Thoracic aorta (tissue), 2 donors: ENCODE measurements at regions not wholly inside any gene's neighbourhood (a gene's known extent, or its start where the extent isn't known, plus 50 kb on each side); places are given as distances from the start of the nearest gene placed in this dataset.

ENCODE experiments used
- ATAC-seq: fragments of 150-250 bp; one replicate; pipeline ENCODE4 v1.8.0; 2017; ENCODE audit warnings: low read depth; ENCODE audit not compliant: insufficient number of reproducible peaks, low FRiP score
- DNase-seq: peaks from one replicate; pipeline ENCODE4 v3.0.0-alpha.2; 2020; ENCODE audit warnings: low spot score
- H3K27ac ChIP-seq, 2 donors: fragments of 200-600 bp; sonication (generic); 1 replicate in 1 of 2; 2 replicates in 1 of 2; pipeline ENCODE4 v1.5.1; 2016; ENCODE audit warnings: mild to moderate bottlenecking in 2 of 2, moderate library complexity in 2 of 2
- H3K27me3 ChIP-seq: fragments of 200-600 bp; sonication (generic); replicated peaks from 2 replicates; pipeline ENCODE4 v1.6.0; 2016; ENCODE audit warnings: mild to moderate bottlenecking; ENCODE audit not compliant: insufficient read depth
- H3K36me3 ChIP-seq: fragments of 200-600 bp; sonication (generic); one replicate; pipeline ENCODE4 v1.5.1; 2016
- H3K4me1 ChIP-seq, 2 donors: fragments of 200-600 bp; sonication (generic); 1 replicate in 1 of 2; 2 replicates in 1 of 2; pipeline versions ENCODE4 v1.5.1 to v1.6.0; 2016; ENCODE audit warnings: low read depth in 2 of 2, mild to moderate bottlenecking in 1 of 2; ENCODE audit not compliant: control insufficient read depth in 1 of 2
- H3K4me3 ChIP-seq: fragments of 200-600 bp; sonication (generic); 2 replicates; pipeline ENCODE4 v1.5.1; 2016; ENCODE audit warnings: mild to moderate bottlenecking
- H3K9me3 ChIP-seq: fragments of 200-600 bp; sonication (generic); 2 replicates; pipeline ENCODE4 v1.5.1; 2016
- TF ChIP-seq, protein P1 (sequence below): fragments of 200-600 bp; sonication (generic); IDR thresholded peaks from one replicate; pipeline ENCODE4 v1.5.1; 2019; ENCODE audit warnings: antibody characterized with exemption

DNA sequence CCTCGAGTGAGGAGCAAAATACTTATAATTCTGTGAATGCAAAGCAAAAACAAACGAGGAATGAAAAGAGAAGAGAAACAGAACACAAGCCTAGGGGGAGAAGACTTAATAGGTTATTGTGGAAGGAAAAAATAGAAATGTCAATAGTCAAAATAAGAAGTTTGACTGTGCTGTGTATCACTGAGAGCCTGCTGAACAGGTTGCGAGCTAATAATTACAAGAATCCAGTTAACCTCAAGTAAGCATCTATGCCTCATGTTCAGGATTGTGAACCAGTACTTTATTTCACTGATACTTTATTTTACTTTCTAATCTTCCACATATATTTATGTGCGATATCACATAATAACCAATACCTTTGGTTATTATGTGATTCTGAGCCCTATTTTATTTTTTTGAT is 316.7 kb downstream of the OTUD1 start:
- no peaks in the 10 kb centered on the region for H3K4me1 ChIP-seq
- TF ChIP-seq, protein P1, sequence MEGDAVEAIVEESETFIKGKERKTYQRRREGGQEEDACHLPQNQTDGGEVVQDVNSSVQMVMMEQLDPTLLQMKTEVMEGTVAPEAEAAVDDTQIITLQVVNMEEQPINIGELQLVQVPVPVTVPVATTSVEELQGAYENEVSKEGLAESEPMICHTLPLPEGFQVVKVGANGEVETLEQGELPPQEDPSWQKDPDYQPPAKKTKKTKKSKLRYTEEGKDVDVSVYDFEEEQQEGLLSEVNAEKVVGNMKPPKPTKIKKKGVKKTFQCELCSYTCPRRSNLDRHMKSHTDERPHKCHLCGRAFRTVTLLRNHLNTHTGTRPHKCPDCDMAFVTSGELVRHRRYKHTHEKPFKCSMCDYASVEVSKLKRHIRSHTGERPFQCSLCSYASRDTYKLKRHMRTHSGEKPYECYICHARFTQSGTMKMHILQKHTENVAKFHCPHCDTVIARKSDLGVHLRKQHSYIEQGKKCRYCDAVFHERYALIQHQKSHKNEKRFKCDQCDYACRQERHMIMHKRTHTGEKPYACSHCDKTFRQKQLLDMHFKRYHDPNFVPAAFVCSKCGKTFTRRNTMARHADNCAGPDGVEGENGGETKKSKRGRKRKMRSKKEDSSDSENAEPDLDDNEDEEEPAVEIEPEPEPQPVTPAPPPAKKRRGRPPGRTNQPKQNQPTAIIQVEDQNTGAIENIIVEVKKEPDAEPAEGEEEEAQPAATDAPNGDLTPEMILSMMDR: no peak
- ATAC-seq: no peak

DNA sequence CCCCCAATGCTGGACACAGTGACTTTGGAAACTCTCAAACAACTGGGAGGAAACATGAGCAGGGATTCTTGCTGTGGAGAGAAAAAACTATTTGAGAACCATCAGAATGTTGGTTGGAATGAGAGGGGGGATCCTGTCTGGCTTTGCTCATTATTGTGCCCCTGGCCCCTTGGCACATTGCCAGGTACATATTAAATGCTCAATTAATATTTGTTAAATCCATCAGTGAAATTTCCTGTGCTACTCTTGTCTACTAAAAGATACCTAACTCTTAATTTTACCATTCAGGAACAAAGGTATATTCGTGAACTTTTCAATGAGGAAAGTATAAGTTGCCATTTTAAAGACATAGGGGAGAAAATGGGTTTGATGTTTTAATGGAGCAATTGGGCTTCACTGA is 329.4 kb downstream of the OTUD1 start:
- Histone ChIP-seq H3K27ac (no peak overlapping the region), H3K4me3 (no peak overlapping the region), H3K27me3 (no peaks in the 10 kb centered on the region), H3K4me1 (no peaks in the 10 kb centered on the region), H3K9me3 (no peaks in the 10 kb centered on the region), H3K36me3 (no peaks in the 10 kb centered on the region)
- DNase-seq: no peak
- TF ChIP-seq, protein P1: no peak
- no peak for ATAC-seq

More for the DNA sequence above, 316.7 kb downstream of the OTUD1 start:
- H3K36me3 ChIP-seq: no peaks in the 10 kb centered on the region
- H3K9me3 ChIP-seq: no peaks in the 10 kb centered on the region
- H3K4me3 ChIP-seq: no peak overlapping the region
- no peaks in the 10 kb centered on the region for H3K27me3 ChIP-seq
- no peak for DNase-seq
- no peak overlapping the region for H3K27ac ChIP-seq

DNA sequence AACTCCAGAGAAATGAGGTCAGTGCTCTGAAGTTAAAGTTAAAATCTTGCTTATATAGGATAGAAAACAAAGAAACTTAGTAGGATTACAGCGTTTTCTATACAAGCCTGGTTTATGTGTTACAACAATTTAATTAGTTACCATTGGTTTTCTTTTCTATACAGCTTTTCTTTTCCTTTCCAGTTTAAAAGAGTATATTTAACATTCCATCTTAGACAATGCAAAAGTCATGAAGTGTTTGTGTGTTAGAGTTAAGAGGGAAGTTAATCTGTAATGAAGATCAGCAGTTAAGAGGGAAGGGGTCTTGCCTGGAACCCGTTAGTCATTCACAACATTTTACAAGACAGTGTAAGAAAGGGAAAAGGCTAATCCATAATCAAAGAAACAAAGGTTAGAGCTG is 338.3 kb downstream of the OTUD1 start:
- no peaks in the 10 kb centered on the region for H3K4me1 ChIP-seq
- ATAC-seq (no peak), DNase-seq (no peak)
- TF ChIP-seq, protein P1: no peak
- no peaks in the 10 kb centered on the region for H3K27me3 ChIP-seq
- H3K9me3 ChIP-seq: no peaks in the 10 kb centered on the region
- no peak overlapping the region for H3K27ac ChIP-seq
- no peaks in the 10 kb centered on the region for H3K36me3 ChIP-seq
- no peak overlapping the region for H3K4me3 ChIP-seq

DNA sequence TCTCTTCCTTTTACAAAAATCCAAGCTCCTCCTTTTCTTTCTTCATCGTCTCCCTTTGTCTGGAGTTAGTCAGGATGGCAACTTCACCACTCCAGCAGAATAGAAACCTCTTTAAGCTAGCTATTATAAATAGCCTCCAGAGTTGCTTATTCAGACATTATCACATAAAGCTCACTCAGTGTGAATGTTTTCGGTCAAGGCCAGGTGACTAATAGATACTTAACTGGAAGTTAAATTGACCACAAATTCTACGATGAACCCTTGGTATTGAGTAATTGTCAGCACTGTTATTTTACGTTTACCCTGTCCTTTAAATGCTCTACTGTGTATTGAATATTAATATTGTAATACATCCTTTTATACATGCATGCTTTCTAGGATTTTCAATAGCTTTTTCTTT is 340.4 kb downstream of the OTUD1 start:
- Histone ChIP-seq H3K4me3 (no peak overlapping the region), H3K9me3 (no peaks in the 10 kb centered on the region), H3K36me3 (no peaks in the 10 kb centered on the region), H3K27me3 (no peaks in the 10 kb centered on the region), H3K4me1 (no peaks in the 10 kb centered on the region), H3K27ac (no peak overlapping the region)
- TF ChIP-seq, protein P1: no peak
- DNase-seq (no peak), ATAC-seq (no peak)

DNA sequence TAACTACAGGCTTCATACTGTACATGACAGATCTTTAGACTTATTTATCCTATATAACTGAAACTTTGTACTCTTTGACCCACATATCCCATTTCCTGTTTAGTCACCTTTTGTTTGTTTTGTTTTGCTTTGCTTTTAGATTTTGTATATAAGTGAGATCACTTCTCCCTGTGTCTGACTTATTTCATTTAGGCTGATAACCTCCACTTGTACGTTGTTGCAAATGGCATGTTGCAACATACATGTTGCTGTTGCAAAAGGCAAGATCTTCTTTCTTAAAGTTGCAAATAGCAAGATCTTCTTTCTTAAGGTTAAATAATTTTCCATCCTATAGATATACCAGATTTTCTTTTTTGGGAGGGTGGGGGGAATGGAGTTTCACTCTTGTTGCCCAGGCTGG is 341.5 kb downstream of the OTUD1 start:
- no peaks in the 10 kb centered on the region for H3K27me3 ChIP-seq
- no peak overlapping the region for H3K27ac ChIP-seq
- no peaks in the 10 kb centered on the region for H3K36me3 ChIP-seq
- TF ChIP-seq, protein P1: no peak
- DNase-seq: no peak
- no peak overlapping the region for H3K4me3 ChIP-seq
- H3K4me1 ChIP-seq: no peaks in the 10 kb centered on the region
- no peak for ATAC-seq
- H3K9me3 ChIP-seq: no peaks in the 10 kb centered on the region
